Aorta (tissue), 5 donors: ENCODE measurements at regions not wholly inside any gene's neighbourhood (a gene's known extent, or its start where the extent isn't known, plus 50 kb on each side); places are given as distances from the start of the nearest gene placed in this dataset.

Experiments used
- ATAC-seq: fragments of 200-7000 bp; cut with Tn5 transposase; one replicate; pipeline ENCODE4 v1.9.1; 2022; ENCODE audit warnings: moderate library complexity; ENCODE audit not compliant: low FRiP score
- DNase-seq, 2 donors: peaks; one replicate each; pipeline ENCODE4 v3.0.0-alpha.2; 2020
- H3K27ac ChIP-seq, 2 donors: one replicate each; pipeline ENCODE4 v1.5.1; 2013; ENCODE audit warnings: low read length in 2 of 2, mild to moderate bottlenecking in 2 of 2, moderate library complexity in 2 of 2, control low read depth in 1 of 2, inconsistent platforms in 1 of 2, low read depth in 1 of 2
- H3K27me3 ChIP-seq, 2 donors: one replicate each; pipeline ENCODE4 v1.6.1; 2013; ENCODE audit warnings: control low read depth in 1 of 2, low read length in 1 of 2, mild to moderate bottlenecking in 1 of 2, moderate library complexity in 1 of 2; ENCODE audit not compliant: insufficient read depth in 2 of 2, control insufficient read depth in 1 of 2
- H3K36me3 ChIP-seq, 2 donors: one replicate each; pipeline ENCODE4 v1.6.1; 2013; ENCODE audit warnings: control low read depth in 1 of 2, low read length in 1 of 2, mild to moderate bottlenecking in 1 of 2; ENCODE audit not compliant: insufficient read depth in 2 of 2, control insufficient read depth in 1 of 2
- H3K4me1 ChIP-seq, 2 donors: one replicate each; pipeline ENCODE4 v1.6.1; 2013; ENCODE audit warnings: low read length in 2 of 2, control low read depth in 1 of 2, mild to moderate bottlenecking in 1 of 2, moderate library complexity in 1 of 2; ENCODE audit not compliant: insufficient read depth in 2 of 2, control insufficient read depth in 1 of 2
- H3K4me3 ChIP-seq, 2 donors: one replicate each; pipeline ENCODE4 v1.5.1; 2013; ENCODE audit warnings: low read length in 2 of 2, control low read depth in 1 of 2, mild to moderate bottlenecking in 1 of 2
- H3K9me3 ChIP-seq: one replicate; pipeline ENCODE4 v1.6.1; 2013; ENCODE audit warnings: mild to moderate bottlenecking, low read length; ENCODE audit not compliant: control insufficient read depth
- WGBS, 2 donors: extraction: QIAGEN DNeasy Blood & Tissue Kit; methylation state at CpG; one replicate each; pipeline ENCODE4 v1.1.7; 2013; 5-methylcytosine and 5-hydroxymethylcytosine counted together
- intact Hi-C, 2 donors: fragments of 100-400 bp; cut with DNase I; formaldehyde crosslinking; loops; one replicate each; pipeline versions ENCODE4 v1.14.2 to v1.15.0; 2022
- donor health status: healthy with polysubstance abuse.
- donor health status: Bipolar disorder and iron deficiency.
- donor health status: DM: no; HTN: no; CAD: no.
- donor health status: DM: no; HTN: no; CAD: no.
- donor health status: DM: yes; HTN: yes; CAD: no.

GRCh38 chr4:155077452-155078229, 130.8 kb upstream of the NPY2R start:
- DNase-seq (no peak), ATAC-seq (no peak)
- Histone ChIP-seq H3K4me1 (no peaks in the 10 kb centered on the region), H3K4me3 (no peak overlapping the region), H3K36me3 (no peaks in the 10 kb centered on the region), H3K27ac (no peak overlapping the region), H3K27me3 (no peaks in the 10 kb centered on the region), H3K9me3 (no peaks in the 10 kb centered on the region)
- 97% methylated on average over 2 of the region's 2 CpGs for WGBS, 2 donors
- intact Hi-C loops: no loop called here

- no peaks in the 10 kb centered on the region for H3K9me3 ChIP-seq
- no peak overlapping the region for H3K27ac ChIP-seq
- DNase-seq: no peak
- H3K4me3 ChIP-seq: no peak overlapping the region
- intact Hi-C loops: no loop called here
- no peak for ATAC-seq
- no peaks in the 10 kb centered on the region for H3K36me3 ChIP-seq
- H3K4me1 ChIP-seq: no peaks in the 10 kb centered on the region
- H3K27me3 ChIP-seq: no peaks in the 10 kb centered on the region
Measured at GRCh38 chr4:155079871-155080270, 128.6 kb upstream of the NPY2R start.

GRCh38 chr4:155081222-155081621, 127.2 kb upstream of the NPY2R start:
- WGBS, 2 donors: 84% methylated on average over 3 of the region's 3 CpGs
- Histone ChIP-seq H3K36me3 (no peaks in the 10 kb centered on the region), H3K9me3 (no peaks in the 10 kb centered on the region), H3K4me3 (no peak overlapping the region), H3K27me3 (no peaks in the 10 kb centered on the region), H3K4me1 (no peaks in the 10 kb centered on the region), H3K27ac (no peak overlapping the region)
- intact Hi-C loops: no loop called here
- ATAC-seq (no peak), DNase-seq (no peak)

- intact Hi-C loops: no loop called here
- DNase-seq (no peak), ATAC-seq (no peak)
- H3K4me1 ChIP-seq: no peaks in the 10 kb centered on the region
- H3K36me3 ChIP-seq: no peaks in the 10 kb centered on the region
- no peaks in the 10 kb centered on the region for H3K9me3 ChIP-seq
- 61 to 68% methylated on average over 3 of the region's 3 CpGs for WGBS, 2 donors
- H3K4me3 ChIP-seq: no peak overlapping the region
- H3K27me3 ChIP-seq: no peaks in the 10 kb centered on the region
- H3K27ac ChIP-seq: no peak overlapping the region
Measured at GRCh38 chr4:155085843-155086530, 122.4 kb upstream of the NPY2R start.

- no peak for DNase-seq
- Histone ChIP-seq H3K27me3 (no peaks in the 10 kb centered on the region), H3K4me1 (no peaks in the 10 kb centered on the region), H3K36me3 (no peaks in the 10 kb centered on the region), H3K27ac (no peak overlapping the region), H3K9me3 (no peaks in the 10 kb centered on the region), H3K4me3 (no peak overlapping the region)
- no peak for ATAC-seq
- intact Hi-C loops: no loop called here
- WGBS, 2 donors: 48 to 57% methylated on average over 3 of the region's 3 CpGs
Measured at GRCh38 chr4:155094201-155094820, 114.1 kb upstream of the NPY2R start.

GRCh38 chr4:155099231-155099630, 109.2 kb upstream of the NPY2R start:
- Histone ChIP-seq H3K27me3 (no peaks in the 10 kb centered on the region), H3K4me3 (no peak overlapping the region), H3K27ac (no peak overlapping the region), H3K4me1 (no peaks in the 10 kb centered on the region), H3K36me3 (no peaks in the 10 kb centered on the region), H3K9me3 (no peaks in the 10 kb centered on the region)
- no peak for ATAC-seq
- intact Hi-C loops: no loop called here
- DNase-seq: no peak
- WGBS, 2 donors: 55 to 73% methylated on average over 1 of the region's 1 CpG

- Histone ChIP-seq H3K27me3 (no peaks in the 10 kb centered on the region), H3K27ac (no peak overlapping the region), H3K36me3 (no peaks in the 10 kb centered on the region), H3K9me3 (no peaks in the 10 kb centered on the region), H3K4me1 (no peaks in the 10 kb centered on the region), H3K4me3 (no peak overlapping the region)
- ATAC-seq (no peak), DNase-seq (no peak)
- 55 to 78% methylated on average over 1 of the region's 1 CpG for WGBS, 2 donors
- intact Hi-C loops: no loop called here
Measured at GRCh38 chr4:155106629-155107028, 101.8 kb upstream of the NPY2R start.

GRCh38 chr4:155107059-155107458, 101.4 kb upstream of the NPY2R start:
- no peak overlapping the region for H3K27ac ChIP-seq
- H3K27me3 ChIP-seq: no peaks in the 10 kb centered on the region
- DNase-seq (no peak), ATAC-seq (no peak)
- no peaks in the 10 kb centered on the region for H3K36me3 ChIP-seq
- intact Hi-C loops: no loop called here
- WGBS, 2 donors: 89 to 91% methylated on average over 3 of the region's 3 CpGs
- no peaks in the 10 kb centered on the region for H3K9me3 ChIP-seq
- no peak overlapping the region for H3K4me3 ChIP-seq
- no peaks in the 10 kb centered on the region for H3K4me1 ChIP-seq

GRCh38 chr4:155114790-155115189, 93.6 kb upstream of the NPY2R start:
- Histone ChIP-seq H3K4me1 (no peaks in the 10 kb centered on the region), H3K36me3 (no peaks in the 10 kb centered on the region), H3K27ac (no peak overlapping the region), H3K4me3 (no peak overlapping the region), H3K9me3 (no peaks in the 10 kb centered on the region), H3K27me3 (no peaks in the 10 kb centered on the region)
- intact Hi-C loops: no loop called here
- no peak for ATAC-seq
- no peak for DNase-seq
